ENCODE measurements at regions not wholly inside any gene's neighbourhood (a gene's known extent, or its start where the extent isn't known, plus 50 kb on each side); places are given as distances from the start of the nearest gene placed in this dataset.

GRCh38 chr10:7102557-7103349, 308.1 kb downstream of the SFMBT2 start:
- no peak for ATAC-seq
- no peaks in the 10 kb centered on the region for H4K20me1 ChIP-seq (ENCODE audit: low read length)
- no peaks in the 10 kb centered on the region for H3F3A ChIP-seq (ENCODE audit: low read length, unreplicated experiment)
- H2AFZ ChIP-seq (ENCODE audit: low read length), result no peak overlapping the region
- H3K27ac ChIP-seq (ENCODE audit: low read length), result no peak overlapping the region
- no peaks in the 10 kb centered on the region for H3K9me2 ChIP-seq (replicated peaks; ENCODE audit: low read length)
- DNase-seq, result no peak
- TF ChIP-seq EZH2 (IDR thresholded peaks at IDR 0.05; ENCODE audit: low read length, unreplicated experiment) (no peak), EZH2phosphoT487 (IDR thresholded peaks at IDR 0.05; ENCODE audit: borderline replicate concordance, low read length) (no peak)
- TF ChIP-seq, protein P1, sequence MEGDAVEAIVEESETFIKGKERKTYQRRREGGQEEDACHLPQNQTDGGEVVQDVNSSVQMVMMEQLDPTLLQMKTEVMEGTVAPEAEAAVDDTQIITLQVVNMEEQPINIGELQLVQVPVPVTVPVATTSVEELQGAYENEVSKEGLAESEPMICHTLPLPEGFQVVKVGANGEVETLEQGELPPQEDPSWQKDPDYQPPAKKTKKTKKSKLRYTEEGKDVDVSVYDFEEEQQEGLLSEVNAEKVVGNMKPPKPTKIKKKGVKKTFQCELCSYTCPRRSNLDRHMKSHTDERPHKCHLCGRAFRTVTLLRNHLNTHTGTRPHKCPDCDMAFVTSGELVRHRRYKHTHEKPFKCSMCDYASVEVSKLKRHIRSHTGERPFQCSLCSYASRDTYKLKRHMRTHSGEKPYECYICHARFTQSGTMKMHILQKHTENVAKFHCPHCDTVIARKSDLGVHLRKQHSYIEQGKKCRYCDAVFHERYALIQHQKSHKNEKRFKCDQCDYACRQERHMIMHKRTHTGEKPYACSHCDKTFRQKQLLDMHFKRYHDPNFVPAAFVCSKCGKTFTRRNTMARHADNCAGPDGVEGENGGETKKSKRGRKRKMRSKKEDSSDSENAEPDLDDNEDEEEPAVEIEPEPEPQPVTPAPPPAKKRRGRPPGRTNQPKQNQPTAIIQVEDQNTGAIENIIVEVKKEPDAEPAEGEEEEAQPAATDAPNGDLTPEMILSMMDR (conservative IDR thresholded peaks at IDR 0.05; ENCODE audit: low read depth, low read length), result no peak
- no peaks in the 10 kb centered on the region for H3K4me1 ChIP-seq (ENCODE audit: insufficient read depth, low read length)
- intact Hi-C loops (cut with micrococcal nuclease), result no loop called here
- ChIA-PET CTCF (no interaction called here), POLR2A (ENCODE audit: unreplicated experiment) (no interaction called here)
- no TSS peak for BruUV-seq (replicated peaks)
- H3K9ac ChIP-seq (ENCODE audit: low read length), result no peak overlapping the region
- no peak overlapping the region for H3K4me2 ChIP-seq (ENCODE audit: low read length)
- no peak overlapping the region for H3K4me3 ChIP-seq (ENCODE audit: low read length)
- no peaks in the 10 kb centered on the region for H3K36me3 ChIP-seq (ENCODE audit: low read depth, low read length)
- no peaks in the 10 kb centered on the region for H3K79me2 ChIP-seq (ENCODE audit: low read length)
- H3K27me3 ChIP-seq (ENCODE audit: low read length), result 0 out of 2 replicates have a peak, but pooled peaks cover 7% of the 10 kb centered on the region
- H3K9me3 ChIP-seq (ENCODE audit: low read length), result no peaks in the 10 kb centered on the region

- TF ChIP-seq, protein P1 (conservative IDR thresholded peaks at IDR 0.05; ENCODE audit: low read depth, low read length), result no peak
- TF ChIP-seq EZH2 (IDR thresholded peaks at IDR 0.05; ENCODE audit: low read length, unreplicated experiment), result no peak
- no peak for TF ChIP-seq EZH2phosphoT487 (IDR thresholded peaks at IDR 0.05; ENCODE audit: borderline replicate concordance, low read length)
- ChIA-PET POLR2A (ENCODE audit: unreplicated experiment) (no interaction called here), CTCF (no interaction called here)
- Histone ChIP-seq H3K9me2 (replicated peaks; ENCODE audit: low read length) (no peaks in the 10 kb centered on the region), H3F3A (ENCODE audit: low read length, unreplicated experiment) (no peaks in the 10 kb centered on the region), H2AFZ (ENCODE audit: low read length) (no peak overlapping the region), H3K36me3 (ENCODE audit: low read depth, low read length) (no peaks in the 10 kb centered on the region), H3K4me2 (ENCODE audit: low read length) (no peak overlapping the region), H3K9ac (ENCODE audit: low read length) (no peak overlapping the region), H3K27ac (ENCODE audit: low read length) (no peak overlapping the region), H3K4me1 (ENCODE audit: insufficient read depth, low read length) (no peaks in the 10 kb centered on the region), H3K79me2 (ENCODE audit: low read length) (no peaks in the 10 kb centered on the region), H3K9me3 (ENCODE audit: low read length) (no peaks in the 10 kb centered on the region), H3K27me3 (ENCODE audit: low read length) (0 out of 2 replicates have a peak, but pooled peaks cover 7% of the 10 kb centered on the region), H3K4me3 (ENCODE audit: low read length) (no peak overlapping the region), H4K20me1 (ENCODE audit: low read length) (no peaks in the 10 kb centered on the region)
- no TSS peak for BruUV-seq (replicated peaks)
- intact Hi-C loops (cut with micrococcal nuclease), result no loop called here
- ATAC-seq (no peak), DNase-seq (no peak)
Observed at GRCh38 chr10:7102084-7102483, 308.8 kb downstream of the SFMBT2 start.

- CTCF ChIA-PET, result no interaction called here
- TF ChIP-seq, protein P1 (conservative IDR thresholded peaks at IDR 0.05; ENCODE audit: low read depth, low read length), result no peak
- TF ChIP-seq EZH2 (IDR thresholded peaks at IDR 0.05; ENCODE audit: low read length, unreplicated experiment), result no peak
- TF ChIP-seq EZH2phosphoT487 (IDR thresholded peaks at IDR 0.05; ENCODE audit: borderline replicate concordance, low read length), result no peak
Observed at GRCh38 chr10:7101451-7101850, 309.4 kb downstream of the SFMBT2 start.

More at GRCh38 chr10:7101451-7101850, 309.4 kb downstream of the SFMBT2 start:
- Histone ChIP-seq H3K36me3 (ENCODE audit: low read depth, low read length) (no peaks in the 10 kb centered on the region), H3K9ac (ENCODE audit: low read length) (no peak overlapping the region), H3K27me3 (ENCODE audit: low read length) (0 out of 2 replicates have a peak, but pooled peaks cover 7% of the 10 kb centered on the region), H2AFZ (ENCODE audit: low read length) (no peak overlapping the region), H3F3A (ENCODE audit: low read length, unreplicated experiment) (no peaks in the 10 kb centered on the region), H3K4me2 (ENCODE audit: low read length) (no peak overlapping the region), H3K79me2 (ENCODE audit: low read length) (no peaks in the 10 kb centered on the region), H3K27ac (ENCODE audit: low read length) (no peak overlapping the region), H3K4me3 (ENCODE audit: low read length) (no peak overlapping the region), H3K4me1 (ENCODE audit: insufficient read depth, low read length) (no peaks in the 10 kb centered on the region), H4K20me1 (ENCODE audit: low read length) (no peaks in the 10 kb centered on the region), H3K9me3 (ENCODE audit: low read length) (no peaks in the 10 kb centered on the region), H3K9me2 (replicated peaks; ENCODE audit: low read length) (no peaks in the 10 kb centered on the region)
- POLR2A ChIA-PET (ENCODE audit: unreplicated experiment), result no interaction called here
- intact Hi-C loops (cut with micrococcal nuclease), result no loop called here
- no TSS peak for BruUV-seq (replicated peaks)
- DNase-seq (no peak), ATAC-seq (no peak)
